CD14-positive monocyte (primary cell): ENCODE measurements at regions not wholly inside any gene's neighbourhood (a gene's known extent, or its start where the extent isn't known, plus 50 kb on each side); places are given as distances from the start of the nearest gene placed in this dataset.

Experiments used
- DNase-seq, 3 donors: peaks; one replicate each; pipeline ENCODE4 v3.0.0-alpha.2; 2011 to 2022
- H2AFZ ChIP-seq: 2 replicates; pipeline ENCODE4 v1.6.0; 2012; ENCODE audit warnings: mild to moderate bottlenecking, low read depth, low read length, inconsistent platforms; ENCODE audit not compliant: insufficient read depth, poor library complexity, severe bottlenecking
- H3K27ac ChIP-seq, 2 donors: 1 replicate in 1 of 2; 2 replicates in 1 of 2; pipeline ENCODE4 v1.5.1; 2012 to 2013; ENCODE audit warnings: low read length in 2 of 2, control low read depth in 1 of 2, inconsistent platforms in 1 of 2, low read depth in 1 of 2, mild to moderate bottlenecking in 1 of 2
- H3K27me3 ChIP-seq, 2 donors: one replicate each; pipeline versions ENCODE4 v1.6.0 to v1.6.1; 2011 to 2013; ENCODE audit warnings: low read length in 2 of 2; ENCODE audit not compliant: control insufficient read depth in 2 of 2, insufficient read depth in 2 of 2
- H3K36me3 ChIP-seq, 2 donors: replicated peaks in 1 of 2; 1 replicate in 1 of 2; 2 replicates in 1 of 2; pipeline versions ENCODE4 v1.5.1 to v1.6.1; 2012 to 2013; ENCODE audit warnings: low read length in 2 of 2, control low read depth in 1 of 2, inconsistent platforms in 1 of 2, mild to moderate bottlenecking in 1 of 2; ENCODE audit not compliant: insufficient read depth in 2 of 2, control insufficient read depth in 1 of 2
- H3K4me1 ChIP-seq, 2 donors: 1 replicate in 1 of 2; 2 replicates in 1 of 2; pipeline versions ENCODE4 v1.5.1 to v1.6.1; 2012 to 2013; ENCODE audit warnings: low read length in 2 of 2, control low read depth in 1 of 2, inconsistent platforms in 1 of 2, mild to moderate bottlenecking in 1 of 2, moderate library complexity in 1 of 2; ENCODE audit not compliant: insufficient read depth in 2 of 2, control insufficient read depth in 1 of 2
- H3K4me2 ChIP-seq: replicated peaks from 2 replicates; pipeline ENCODE3; 2012; ENCODE audit warnings: low read length, moderate library complexity, mild to moderate bottlenecking; ENCODE audit not compliant: poor library complexity, severe bottlenecking; ENCODE audit errors: extremely low read depth
- H3K4me3 ChIP-seq, 3 experiments: fragments of 200-600 bp in 1 of 3; sonication (generic) in 1 of 3; replicated peaks in 1 of 3; 1 replicate in 2 of 3; 2 replicates in 1 of 3; pipeline ENCODE4 v1.5.1; 2011 to 2013; ENCODE audit warnings: low read length in 3 of 3, mild to moderate bottlenecking in 3 of 3, control low read depth in 2 of 3, low read depth in 2 of 3, inconsistent platforms in 1 of 3, moderate library complexity in 1 of 3
- H3K79me2 ChIP-seq: 2 replicates; pipeline ENCODE4 v1.6.0; 2012; ENCODE audit warnings: mild to moderate bottlenecking, control low read depth, inconsistent platforms, low read length, moderate library complexity; ENCODE audit not compliant: insufficient read depth
- H3K9ac ChIP-seq: 2 replicates; pipeline ENCODE4 v1.6.0; 2017; ENCODE audit warnings: low read length, mild to moderate bottlenecking; ENCODE audit not compliant: insufficient read depth, poor library complexity, severe bottlenecking
- H3K9me3 ChIP-seq, 2 donors: replicated peaks in 1 of 2; 1 replicate in 1 of 2; 2 replicates in 1 of 2; pipeline versions ENCODE4 v1.5.1 to v1.6.1; 2012 to 2013; ENCODE audit warnings: low read length in 2 of 2, control low read depth in 1 of 2; ENCODE audit not compliant: control insufficient read depth in 1 of 2, insufficient read depth in 1 of 2
- H4K20me1 ChIP-seq: 2 replicates; pipeline ENCODE4 v1.6.0; 2012; ENCODE audit warnings: mild to moderate bottlenecking, low read length, control low read depth, moderate library complexity; ENCODE audit not compliant: insufficient read depth
- H3K27ac Mint-ChIP-seq, 7 donors: one replicate each; pipeline ENCODE4 v1.8.0; 2020; ENCODE audit warnings: mild to moderate bottlenecking in 7 of 7, mixed read lengths in 7 of 7, moderate library complexity in 6 of 7, inconsistent platforms in 2 of 7
- H3K27me3 Mint-ChIP-seq, 3 donors: one replicate each; pipeline ENCODE4 v1.8.0; 2021 to 2022; ENCODE audit warnings: low read depth in 3 of 3, mild to moderate bottlenecking in 3 of 3, mixed read lengths in 3 of 3, moderate library complexity in 3 of 3, inconsistent platforms in 1 of 3
- H3K36me3 Mint-ChIP-seq, 2 donors: one replicate each; pipeline ENCODE4 v1.8.0; 2020; ENCODE audit warnings: mixed read lengths in 2 of 2, inconsistent platforms in 1 of 2, mild to moderate bottlenecking in 1 of 2
- H3K4me1 Mint-ChIP-seq: one replicate; pipeline ENCODE4 v1.8.0; 2020; ENCODE audit warnings: mild to moderate bottlenecking, mixed read lengths
- H3K4me3 Mint-ChIP-seq, 2 donors: one replicate each; pipeline ENCODE4 v1.8.0; 2020; ENCODE audit warnings: mild to moderate bottlenecking in 2 of 2, mixed read lengths in 2 of 2, moderate library complexity in 1 of 2
- H3K9me3 Mint-ChIP-seq, 7 donors: one replicate each; pipeline ENCODE4 v1.8.0; 2020 to 2022; ENCODE audit warnings: mixed read lengths in 7 of 7, mild to moderate bottlenecking in 6 of 7, moderate library complexity in 6 of 7, inconsistent platforms in 2 of 7
- CTCF ChIP-seq: fragments of 200-600 bp; IDR thresholded peaks from one replicate; pipeline ENCODE4 v1.8.0; 2022; ENCODE audit warnings: antibody characterized with exemption, mild to moderate bottlenecking
- WGBS: methylation state at CpG from one replicate; pipeline ENCODE4 v1.1.5; 2013; ENCODE audit warnings: missing lambda C conversion rate; ENCODE audit not compliant: insufficient coverage; 5-methylcytosine and 5-hydroxymethylcytosine counted together
- intact Hi-C, 2 donors: fragments of 100-400 bp; cut with micrococcal nuclease; formaldehyde crosslinking; loops; one replicate each; pipeline versions ENCODE4 v1.15.0 to v1.15.1; 2023

- H3K27me3 Mint-ChIP-seq = peaks cover 0 to 2% (median 0%) of the 10 kb centered on the region in 3 donors
- Histone ChIP-seq H3K4me1 (no peaks in the 10 kb centered on the region), H3K9me3 (peaks cover 0 to 8% of the 10 kb centered on the region in 2 donors), H3K27ac (no peak overlapping the region), H3K36me3 (no peaks in the 10 kb centered on the region), H3K27me3 (no peaks in the 10 kb centered on the region), H3K4me3 (no peak overlapping the region), H2AFZ (no peak overlapping the region), H3K4me2 (no peak overlapping the region), H4K20me1 (no peaks in the 10 kb centered on the region), H3K9ac (no peak overlapping the region), H3K79me2 (no peaks in the 10 kb centered on the region)
- H3K36me3 Mint-ChIP-seq = no peaks in the 10 kb centered on the region
- 96% methylated on average over 2 of the region's 3 CpGs for WGBS
- intact Hi-C loops = no loop called here
- H3K4me1 Mint-ChIP-seq = no peaks in the 10 kb centered on the region
- H3K9me3 Mint-ChIP-seq = peaks cover 4 to 6% (median 4%) of the 10 kb centered on the region in 7 donors
- H3K27ac Mint-ChIP-seq = no peak overlapping the region
- TF ChIP-seq CTCF = no peak
- no peak overlapping the region for H3K4me3 Mint-ChIP-seq
- no peak for DNase-seq
Measured at GRCh38 chr2:139357972-139358371, 577.8 kb upstream of the NXPH2 start.

GRCh38 chr2:139354518-139354917, 574.3 kb upstream of the NXPH2 start:
- Mint-ChIP-seq H3K4me1 (no peaks in the 10 kb centered on the region), H3K27ac (no peak overlapping the region), H3K9me3 (peaks cover 4 to 14% (median 8%) of the 10 kb centered on the region in 7 donors), H3K27me3 (peaks cover 0 to 2% (median 0%) of the 10 kb centered on the region in 3 donors), H3K4me3 (no peak overlapping the region), H3K36me3 (no peaks in the 10 kb centered on the region)
- no peak overlapping the region for H3K4me2 ChIP-seq
- no peak for DNase-seq
- H3K27ac ChIP-seq = no peak overlapping the region
- no peaks in the 10 kb centered on the region for H3K79me2 ChIP-seq
- no peak for TF ChIP-seq CTCF
- H3K27me3 ChIP-seq = no peaks in the 10 kb centered on the region
- intact Hi-C loops = no loop called here
- no peaks in the 10 kb centered on the region for H3K4me1 ChIP-seq
- no CpG with 5 or more reads among the region's 1 CpG for WGBS
- H3K4me3 ChIP-seq = no peak overlapping the region
- H3K9me3 ChIP-seq = peaks cover 4 to 14% of the 10 kb centered on the region in 2 donors
- H3K36me3 ChIP-seq = no peaks in the 10 kb centered on the region
- H3K9ac ChIP-seq = no peak overlapping the region
- no peak overlapping the region for H2AFZ ChIP-seq
- H4K20me1 ChIP-seq = no peaks in the 10 kb centered on the region
